T1000 (cell line): ENCODE measurements at regions not wholly inside any gene's neighbourhood (a gene's known extent, or its start where the extent isn't known, plus 50 kb on each side); places are given as distances from the start of the nearest gene placed in this dataset.
A peak's percentile ranks its signal among the peaks of the same experiment; 100 is the strongest.

Experiments used
- DNase-seq: peaks from one replicate; lab custom pipeline; 2025; ENCODE audit warnings: mixed read lengths; lab: John Stamatoyannopoulos, UW

GRCh38 chr1:55928576-55928975 lies 650.8 kb downstream of the PLPP3 start:
- DNase-seq: no peak

GRCh38 chr1:55927702-55928290 lies 651.6 kb downstream of the PLPP3 start:
- DNase-seq: no peak

DNA sequence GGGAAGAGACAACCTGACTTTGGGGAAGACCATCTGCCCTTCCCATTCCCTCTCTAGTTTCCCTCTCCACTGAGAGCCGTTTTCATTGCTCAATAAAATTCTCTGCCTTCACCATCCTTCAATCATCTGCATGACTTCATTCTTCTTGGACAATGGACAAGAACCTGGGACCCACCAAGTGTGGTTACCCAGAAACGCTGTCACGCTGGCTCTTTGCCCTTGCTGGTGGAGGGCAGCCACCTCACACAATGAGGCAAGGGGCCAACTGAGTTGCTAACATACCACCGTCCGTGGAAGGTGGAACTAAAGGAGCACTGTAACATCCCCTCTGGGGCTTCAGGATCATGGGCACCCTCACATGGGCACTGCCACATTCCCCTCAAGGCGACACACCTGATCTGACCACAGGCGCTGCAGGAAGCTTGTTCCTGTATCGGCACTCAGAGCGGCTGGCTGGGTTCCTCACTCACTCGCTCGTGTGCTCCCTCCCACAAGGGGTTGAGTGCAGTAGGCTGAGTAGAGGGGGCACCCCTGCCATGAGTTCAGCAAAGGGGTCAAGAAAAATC lies 652.4 kb downstream of the PLPP3 start:
- DNase-seq: no peak

DNA sequence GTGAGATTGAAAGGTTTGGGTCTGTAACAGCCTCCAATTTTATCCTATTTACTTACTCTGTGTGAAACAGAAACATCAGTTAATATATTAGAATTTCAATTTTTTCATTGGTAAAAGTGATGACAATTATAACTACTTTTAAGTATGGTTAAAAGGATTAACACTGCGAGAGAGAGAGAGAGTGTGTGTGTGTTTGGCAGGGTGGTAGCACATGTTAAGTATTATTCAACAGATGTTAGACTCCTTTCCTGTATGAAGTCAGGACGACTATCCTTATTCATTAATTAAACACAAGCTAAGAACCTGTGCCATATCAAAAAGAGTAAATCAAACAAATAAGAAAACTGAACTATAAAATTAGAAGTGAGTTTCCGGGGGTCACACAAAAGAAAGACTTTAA lies 662.5 kb downstream of the PLPP3 start:
- DNase-seq: no peak

- DNase-seq: no peak
Measured at GRCh38 chr1:55916481-55916880, 662.9 kb downstream of the PLPP3 start.

DNA sequence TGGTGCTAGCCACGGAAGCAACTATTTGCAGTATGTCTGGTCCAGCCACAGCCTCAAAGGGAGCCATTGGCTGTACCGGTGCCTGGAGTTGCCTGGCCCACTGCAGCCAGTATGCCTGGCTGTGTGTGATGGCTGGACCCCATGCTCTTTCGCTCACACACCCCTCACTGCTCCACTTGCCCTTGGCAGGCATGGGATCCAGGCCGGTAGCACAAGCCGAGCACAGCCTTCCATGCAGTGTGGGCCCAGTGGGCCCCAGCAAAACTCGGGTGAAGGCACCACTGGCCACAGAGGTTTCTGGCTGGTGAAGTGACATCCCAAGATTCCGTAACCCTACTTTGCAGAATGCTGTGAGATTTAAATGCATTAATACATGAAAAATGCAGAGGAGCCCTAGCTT lies 665.8 kb downstream of the PLPP3 start:
- DNase-seq: no peak

- no peak for DNase-seq
Measured at GRCh38 chr1:55912438-55912837, 666.9 kb downstream of the PLPP3 start.

DNA sequence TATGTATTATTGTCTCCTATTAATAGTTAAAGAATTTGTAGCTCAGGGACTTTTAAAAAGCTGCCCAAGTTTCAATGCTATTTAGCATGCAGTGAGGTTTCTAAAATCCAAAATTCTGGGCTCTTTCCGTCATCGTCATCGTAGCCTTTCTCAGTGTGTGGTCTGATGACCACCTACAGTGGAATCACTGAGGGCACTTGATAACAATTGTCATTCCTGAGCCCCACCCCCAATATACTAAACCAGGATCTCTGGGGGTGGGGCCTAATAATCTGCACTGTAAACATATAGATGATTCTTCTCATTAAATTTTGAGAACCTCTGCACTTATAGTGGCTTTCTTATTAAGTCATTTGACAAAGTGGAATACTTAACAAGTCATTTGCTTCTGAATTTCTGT lies 674.8 kb downstream of the PLPP3 start:
- DNase-seq: no peak

DNA sequence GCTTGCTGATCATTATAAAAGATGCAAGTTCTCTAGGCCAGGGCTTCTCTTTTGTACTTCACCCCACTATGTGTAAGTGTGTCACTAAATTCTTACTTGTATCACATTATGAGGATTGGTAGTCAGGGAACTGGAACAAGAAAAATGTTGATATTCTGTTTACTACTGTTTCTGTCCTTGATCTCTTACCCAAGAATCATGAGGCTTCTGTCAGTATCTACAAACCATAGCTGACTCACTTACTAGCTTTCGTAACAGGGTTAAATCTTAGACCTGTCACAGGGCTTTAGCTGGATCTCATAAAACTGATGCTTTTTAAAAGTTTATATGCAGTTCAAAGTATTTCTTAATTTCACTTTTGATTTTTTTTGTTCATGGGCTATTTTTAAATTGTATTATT lies 681.2 kb downstream of the PLPP3 start:
- DNase-seq: no peak

GRCh38 chr1:55896210-55896609 lies 681.0 kb upstream of the USP24 start:
- DNase-seq: no peak

GRCh38 chr1:55894521-55894920 lies 679.4 kb upstream of the USP24 start:
- no peak for DNase-seq

- DNase-seq: no peak
Measured at GRCh38 chr1:55893155-55893554, 678.0 kb upstream of the USP24 start.

DNA sequence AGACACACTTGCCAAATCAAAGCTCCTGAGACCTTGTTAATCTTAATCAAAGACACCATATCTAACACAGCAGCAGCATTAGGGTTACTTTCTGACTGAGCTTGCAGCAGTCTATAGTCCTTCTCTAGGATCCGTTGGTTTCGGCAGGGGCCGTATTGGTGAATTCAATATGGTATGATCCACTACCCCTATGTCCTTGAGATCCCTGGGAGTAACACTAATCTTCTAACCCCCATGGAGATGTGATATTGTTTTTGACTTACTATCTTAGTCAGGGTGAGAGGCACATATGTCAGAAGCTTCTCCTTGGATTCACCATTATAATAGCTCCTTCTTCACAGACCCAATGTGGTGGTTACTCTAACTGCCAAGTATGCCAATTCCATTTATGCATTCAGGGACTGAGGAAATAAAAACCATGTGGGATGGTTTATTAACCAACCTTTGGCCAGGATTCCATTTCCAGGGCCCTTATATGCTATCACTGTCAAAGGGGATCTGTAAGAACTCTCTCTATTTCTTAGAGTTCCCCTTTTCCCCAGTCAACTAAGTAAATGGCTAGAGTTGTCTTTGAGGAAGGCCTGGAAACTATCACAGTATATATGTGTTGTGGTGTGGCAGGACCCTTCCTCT lies 673.6 kb upstream of the USP24 start:
- DNase-seq: no peak

DNA sequence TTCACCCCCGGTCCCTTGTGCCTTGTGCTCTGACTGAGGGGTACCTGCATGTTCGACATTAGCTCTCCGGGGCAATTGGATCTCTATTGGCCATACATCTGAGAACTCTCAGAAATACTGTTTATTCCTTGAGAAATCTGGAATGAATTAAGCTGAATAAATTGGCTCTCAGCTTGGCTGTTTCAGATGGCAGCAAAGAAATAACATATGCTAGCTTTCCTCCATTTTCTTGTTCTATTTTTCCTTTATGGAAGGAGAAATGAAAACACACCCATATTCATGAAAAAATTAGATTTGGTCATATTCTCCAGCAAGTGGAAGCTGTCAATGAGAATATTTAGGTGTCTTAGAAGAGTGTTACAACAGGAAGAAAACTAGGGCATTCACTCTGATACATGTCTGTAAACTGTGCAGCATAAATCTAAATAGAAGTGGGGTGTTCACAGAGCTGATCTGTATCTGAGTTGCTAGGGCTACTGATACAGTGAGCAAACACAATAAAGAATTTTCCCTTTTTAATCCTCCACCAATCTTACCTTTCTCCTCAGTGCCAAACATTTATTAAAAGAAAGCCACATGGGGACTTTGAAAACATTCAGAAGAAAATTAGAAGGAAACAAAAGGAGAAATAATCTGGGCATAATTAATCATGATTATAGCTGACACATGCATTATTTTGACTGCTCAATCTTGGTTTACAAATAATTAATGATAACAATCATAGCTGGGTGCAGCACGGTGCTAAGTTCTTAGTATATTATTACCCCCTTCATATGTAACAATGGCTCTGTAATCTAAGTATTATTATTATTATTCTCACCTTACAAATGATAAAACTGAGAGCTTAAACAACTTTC lies 671.9 kb upstream of the USP24 start:
- no peak for DNase-seq

DNA sequence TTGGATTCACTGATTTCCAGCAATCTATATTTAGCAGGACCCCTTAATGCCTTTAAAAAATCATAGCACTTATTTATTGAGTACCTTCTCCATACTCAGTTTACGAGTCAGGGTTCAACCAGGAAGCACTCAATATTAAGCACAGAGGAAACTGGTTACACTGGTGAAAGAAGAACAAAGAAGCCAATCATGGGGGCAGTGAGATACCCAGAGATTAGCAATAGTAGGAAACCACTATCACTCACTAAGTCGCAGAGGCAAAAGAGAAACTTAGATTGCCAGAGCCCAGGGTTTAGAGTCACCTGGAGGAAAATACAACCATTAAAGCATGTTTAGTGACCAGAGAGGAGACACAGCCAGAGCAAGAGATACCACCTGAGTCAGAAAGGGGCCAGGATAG lies 670.5 kb upstream of the USP24 start:
- DNase-seq: no peak

- no peak for DNase-seq
Measured at GRCh38 chr1:55882931-55883330, 667.8 kb upstream of the USP24 start.

GRCh38 chr1:55879346-55879745 lies 664.2 kb upstream of the USP24 start:
- DNase-seq: no peak

- no peak for DNase-seq
Measured at GRCh38 chr1:55877437-55878232, 662.5 kb upstream of the USP24 start.

DNA sequence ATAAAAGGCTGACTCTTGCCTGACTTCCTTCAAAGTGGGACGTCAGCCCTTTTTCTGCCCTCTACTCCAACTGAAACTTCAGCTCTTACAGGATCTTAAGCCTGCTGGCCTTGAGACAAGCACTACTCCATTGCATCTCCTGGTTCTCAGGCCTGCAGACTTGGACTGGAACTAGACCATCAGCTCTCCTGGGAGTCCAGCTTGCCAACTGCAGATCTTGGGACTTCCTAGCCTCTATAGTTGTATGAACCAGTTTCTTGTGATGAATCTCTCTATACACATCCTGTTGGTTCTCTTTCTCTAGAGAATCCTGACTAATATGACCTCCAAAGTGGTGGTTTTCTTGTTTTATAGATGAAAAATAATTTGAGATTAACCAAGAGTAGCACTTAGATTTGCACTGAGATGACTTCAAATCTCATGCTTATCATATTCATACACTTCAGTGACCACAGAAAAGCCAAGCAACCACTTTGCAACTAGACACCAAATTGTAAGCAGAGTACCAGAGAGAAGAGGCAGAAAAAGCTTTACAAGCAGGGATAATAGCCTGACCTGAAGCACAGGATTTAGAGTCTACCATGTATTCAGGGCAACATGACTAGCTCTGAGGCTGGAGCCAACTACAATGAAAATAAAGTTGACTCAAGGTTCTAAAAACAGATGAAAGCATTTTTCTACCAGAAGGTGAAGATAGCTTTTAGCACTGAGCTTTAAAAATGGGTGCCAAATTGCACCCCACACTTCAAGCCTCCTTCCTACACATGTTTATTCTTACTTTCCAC lies 661.3 kb upstream of the USP24 start:
- DNase-seq: no peak

DNA sequence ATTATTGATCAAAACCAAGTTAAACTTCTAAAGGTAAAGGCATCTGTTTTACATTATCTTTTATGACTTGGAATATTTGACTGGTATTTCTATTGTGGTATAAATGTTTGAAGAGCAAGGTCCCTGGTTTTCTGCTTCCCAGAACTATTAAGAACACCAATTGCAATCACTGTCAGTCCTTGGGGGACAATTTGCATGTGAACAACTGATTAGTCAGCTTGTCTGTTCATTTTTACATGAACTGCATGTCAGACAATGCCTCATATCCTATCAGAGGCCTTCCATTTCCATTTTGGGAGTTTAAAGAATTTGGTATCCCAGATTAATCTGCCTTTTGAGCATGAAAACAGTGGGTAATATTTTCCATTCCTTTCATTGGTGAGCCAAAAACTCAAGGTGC lies 654.9 kb upstream of the USP24 start:
- DNase-seq: peak; percentile 11

- DNase-seq: no peak
Measured at GRCh38 chr1:55869065-55869464, 653.9 kb upstream of the USP24 start.
